B cell (primary cell): ENCODE measurements at regions not wholly inside any gene's neighbourhood (a gene's known extent, or its start where the extent isn't known, plus 50 kb on each side); places are given as distances from the start of the nearest gene placed in this dataset.

Experiments
- EZH2 ChIP-seq: IDR thresholded peaks from 2 replicates; pipeline ENCODE4 v1.6.1; 2012; ENCODE audit warnings: borderline replicate concordance, low read depth, mild to moderate bottlenecking, moderate library complexity, low read length; ENCODE audit not compliant: insufficient read depth, poor library complexity, severe bottlenecking
- TF ChIP-seq, protein P1 (sequence below): fragments of 200-600 bp; IDR thresholded peaks from one replicate; pipeline ENCODE4 v1.8.0; 2022; ENCODE audit warnings: antibody characterized with exemption, mild to moderate bottlenecking

DNA sequence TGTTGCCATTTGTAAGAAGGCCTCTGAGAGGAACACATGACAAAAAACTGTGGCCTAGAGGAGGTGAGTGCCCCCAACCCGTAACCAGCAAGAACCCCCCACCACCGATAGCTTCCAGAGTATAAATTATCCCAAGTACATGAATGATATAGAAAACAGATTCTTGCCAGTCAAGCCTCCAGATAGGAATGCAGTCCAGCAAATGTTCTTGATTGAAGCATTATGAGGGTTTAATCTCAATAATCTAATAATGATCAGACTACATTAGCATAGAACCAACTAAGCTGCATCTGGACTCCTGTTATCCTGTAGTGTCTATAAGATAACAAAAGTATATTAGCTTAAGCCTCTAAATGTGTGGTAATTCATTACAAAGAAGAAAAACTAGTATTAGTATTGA lies 908.9 kb upstream of the ATXN8OS start:
- TF ChIP-seq, protein P1, sequence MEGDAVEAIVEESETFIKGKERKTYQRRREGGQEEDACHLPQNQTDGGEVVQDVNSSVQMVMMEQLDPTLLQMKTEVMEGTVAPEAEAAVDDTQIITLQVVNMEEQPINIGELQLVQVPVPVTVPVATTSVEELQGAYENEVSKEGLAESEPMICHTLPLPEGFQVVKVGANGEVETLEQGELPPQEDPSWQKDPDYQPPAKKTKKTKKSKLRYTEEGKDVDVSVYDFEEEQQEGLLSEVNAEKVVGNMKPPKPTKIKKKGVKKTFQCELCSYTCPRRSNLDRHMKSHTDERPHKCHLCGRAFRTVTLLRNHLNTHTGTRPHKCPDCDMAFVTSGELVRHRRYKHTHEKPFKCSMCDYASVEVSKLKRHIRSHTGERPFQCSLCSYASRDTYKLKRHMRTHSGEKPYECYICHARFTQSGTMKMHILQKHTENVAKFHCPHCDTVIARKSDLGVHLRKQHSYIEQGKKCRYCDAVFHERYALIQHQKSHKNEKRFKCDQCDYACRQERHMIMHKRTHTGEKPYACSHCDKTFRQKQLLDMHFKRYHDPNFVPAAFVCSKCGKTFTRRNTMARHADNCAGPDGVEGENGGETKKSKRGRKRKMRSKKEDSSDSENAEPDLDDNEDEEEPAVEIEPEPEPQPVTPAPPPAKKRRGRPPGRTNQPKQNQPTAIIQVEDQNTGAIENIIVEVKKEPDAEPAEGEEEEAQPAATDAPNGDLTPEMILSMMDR, result no peak
- no peak for TF ChIP-seq EZH2
